ENCODE measurements at regions not wholly inside any gene's neighbourhood (a gene's known extent, or its start where the extent isn't known, plus 50 kb on each side); places are given as distances from the start of the nearest gene placed in this dataset.

DNA sequence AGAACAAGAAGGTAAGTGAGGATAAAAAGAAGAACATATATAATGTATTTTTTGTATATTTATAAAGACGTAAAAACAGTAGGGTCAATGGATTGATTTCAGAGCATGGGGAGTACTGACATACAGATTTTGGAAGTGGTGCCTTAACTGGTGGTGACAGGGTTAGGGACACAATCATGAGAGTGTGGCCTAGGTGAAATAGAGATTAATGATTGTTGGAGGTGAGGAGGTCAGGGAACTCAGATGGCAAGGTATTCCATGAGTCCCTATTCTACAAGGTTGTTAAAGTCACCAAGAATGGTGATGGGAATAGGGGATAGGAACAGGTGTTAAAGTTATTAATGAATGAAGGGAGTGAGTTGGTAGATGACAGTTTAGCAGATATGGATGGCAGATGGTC lies 210.8 kb downstream of the SEMA6A start:
- TF ChIP-seq, protein P1, sequence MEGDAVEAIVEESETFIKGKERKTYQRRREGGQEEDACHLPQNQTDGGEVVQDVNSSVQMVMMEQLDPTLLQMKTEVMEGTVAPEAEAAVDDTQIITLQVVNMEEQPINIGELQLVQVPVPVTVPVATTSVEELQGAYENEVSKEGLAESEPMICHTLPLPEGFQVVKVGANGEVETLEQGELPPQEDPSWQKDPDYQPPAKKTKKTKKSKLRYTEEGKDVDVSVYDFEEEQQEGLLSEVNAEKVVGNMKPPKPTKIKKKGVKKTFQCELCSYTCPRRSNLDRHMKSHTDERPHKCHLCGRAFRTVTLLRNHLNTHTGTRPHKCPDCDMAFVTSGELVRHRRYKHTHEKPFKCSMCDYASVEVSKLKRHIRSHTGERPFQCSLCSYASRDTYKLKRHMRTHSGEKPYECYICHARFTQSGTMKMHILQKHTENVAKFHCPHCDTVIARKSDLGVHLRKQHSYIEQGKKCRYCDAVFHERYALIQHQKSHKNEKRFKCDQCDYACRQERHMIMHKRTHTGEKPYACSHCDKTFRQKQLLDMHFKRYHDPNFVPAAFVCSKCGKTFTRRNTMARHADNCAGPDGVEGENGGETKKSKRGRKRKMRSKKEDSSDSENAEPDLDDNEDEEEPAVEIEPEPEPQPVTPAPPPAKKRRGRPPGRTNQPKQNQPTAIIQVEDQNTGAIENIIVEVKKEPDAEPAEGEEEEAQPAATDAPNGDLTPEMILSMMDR (conservative IDR thresholded peaks at IDR 0.05; ENCODE audit: low read depth, low read length) = no peak
- no peak overlapping the region for H3K4me3 ChIP-seq (ENCODE audit: low read depth, low read length)
- no peak for DNase-seq (ENCODE audit: low read depth)

DNA sequence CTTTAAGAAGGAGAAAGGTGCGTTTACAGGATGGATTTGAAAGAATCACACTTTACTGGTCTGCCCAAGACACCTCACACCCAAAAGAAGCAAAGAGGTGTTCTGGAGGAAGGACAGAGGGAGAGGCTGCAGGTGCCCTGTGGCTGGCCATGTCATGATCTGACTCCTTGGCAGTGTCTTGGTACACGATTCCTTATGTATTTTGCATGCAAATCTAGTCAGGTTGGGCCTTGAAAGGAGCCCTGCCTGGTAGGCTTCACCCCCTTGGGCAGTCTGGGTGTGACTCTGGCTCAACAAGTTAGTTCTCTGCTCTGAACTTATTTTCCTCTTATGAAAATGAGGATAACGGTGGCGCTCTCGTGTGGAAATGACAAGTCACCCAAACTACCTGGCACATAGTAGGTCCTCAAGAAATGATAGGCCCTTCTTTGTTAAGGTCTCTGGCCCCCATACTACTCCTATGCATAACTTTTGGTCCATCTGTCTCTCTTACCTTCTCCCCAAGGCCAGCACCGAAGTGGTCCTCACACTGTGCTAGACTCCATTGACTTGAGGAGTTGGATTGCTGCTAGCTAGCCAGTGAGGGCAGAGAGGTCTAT lies 212.5 kb downstream of the SEMA6A start:
- no peak for DNase-seq (ENCODE audit: low read depth)
- TF ChIP-seq, protein P1 (conservative IDR thresholded peaks at IDR 0.05; ENCODE audit: low read depth, low read length) = no peak
- H3K4me3 ChIP-seq (ENCODE audit: low read depth, low read length) = peak overlapping the region; percentile 58

DNA sequence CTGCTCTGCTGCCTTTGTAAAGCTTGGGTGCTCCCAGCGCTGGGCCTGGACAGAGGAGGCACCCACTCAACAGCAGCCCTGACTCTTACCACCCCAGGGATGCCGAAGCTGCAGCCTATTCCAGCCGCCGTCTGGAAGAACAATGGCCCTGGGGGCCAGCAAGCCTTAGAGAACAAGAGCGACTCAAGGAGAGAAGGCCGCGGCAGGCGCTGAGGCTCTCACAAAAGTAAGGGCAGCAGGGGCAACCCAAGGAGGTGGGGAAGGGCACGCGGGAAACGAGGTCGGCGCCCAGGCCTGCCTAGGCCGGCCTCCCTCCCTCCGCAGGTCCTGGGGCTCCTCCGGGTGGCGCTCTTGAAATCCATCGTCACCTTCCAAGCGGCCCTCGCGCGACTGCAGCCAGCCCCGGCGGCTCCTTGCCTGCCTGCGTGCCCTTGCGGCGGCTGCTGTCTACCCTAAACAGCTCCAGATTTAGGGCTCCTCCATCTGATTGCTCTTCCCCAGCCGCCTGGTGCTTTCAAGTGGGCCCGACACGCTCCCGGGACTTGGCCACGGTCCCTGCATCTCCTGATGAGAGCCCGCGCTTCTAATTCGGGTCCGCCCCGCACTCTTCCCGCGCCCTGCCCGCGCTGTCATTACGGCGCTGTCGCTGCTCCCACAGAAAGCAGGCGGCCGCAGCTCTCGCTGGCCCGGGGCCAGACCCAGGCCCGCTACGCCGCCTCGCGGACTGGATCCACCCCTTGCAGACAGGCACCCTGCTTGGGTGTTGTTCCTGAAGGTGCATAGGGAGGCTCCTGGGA lies 213.3 kb downstream of the SEMA6A start:
- peak; percentile 50 for DNase-seq (ENCODE audit: low read depth)
- peak overlapping the region; percentile 58 for H3K4me3 ChIP-seq (ENCODE audit: low read depth, low read length)
- TF ChIP-seq, protein P1 (conservative IDR thresholded peaks at IDR 0.05; ENCODE audit: low read depth, low read length) = peak; percentile 49

DNA sequence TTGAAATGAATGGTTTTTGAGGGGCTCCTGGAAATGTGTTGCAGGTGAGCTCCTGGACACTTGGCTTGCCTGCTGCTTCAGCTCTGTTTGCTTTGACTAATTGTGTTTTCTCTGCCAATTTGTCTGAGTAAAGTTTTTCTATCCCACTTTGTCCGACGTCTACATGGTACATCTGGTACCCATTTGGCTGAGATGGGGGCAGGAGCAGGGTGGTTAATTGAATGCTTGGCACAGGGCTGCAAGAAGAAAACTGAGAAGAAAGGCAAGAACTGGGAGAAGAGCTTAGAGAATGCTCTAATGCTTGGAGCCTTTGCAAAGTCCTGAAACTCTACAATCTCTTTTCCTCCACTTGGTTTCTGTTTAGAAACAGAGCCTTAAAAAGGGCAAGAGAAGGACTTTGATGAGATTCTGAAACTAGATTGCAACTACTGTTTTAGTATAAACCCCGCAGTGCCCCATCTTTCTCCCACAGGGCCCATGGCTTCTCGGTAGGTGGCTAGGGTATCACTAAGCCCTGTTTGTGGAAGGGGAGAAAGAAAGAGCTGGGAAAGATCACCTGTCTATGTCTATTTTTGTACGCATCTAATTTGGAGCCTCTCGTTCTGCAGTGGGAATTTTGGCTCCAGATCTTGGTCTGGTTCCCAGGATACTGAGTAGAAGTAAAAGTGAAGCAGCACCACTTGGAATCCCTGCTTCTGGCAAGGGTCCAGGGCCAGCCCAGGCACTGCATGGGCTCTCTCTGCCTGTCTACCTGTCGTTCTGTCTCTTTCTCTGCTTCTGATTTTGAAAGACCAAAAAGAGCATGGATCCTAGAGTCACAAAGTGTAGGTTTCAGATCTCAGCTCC lies 214.4 kb downstream of the SEMA6A start:
- TF ChIP-seq, protein P1 (conservative IDR thresholded peaks at IDR 0.05; ENCODE audit: low read depth, low read length) = no peak
- DNase-seq (ENCODE audit: low read depth) = no peak
- H3K4me3 ChIP-seq (ENCODE audit: low read depth, low read length) = no peak overlapping the region

DNA sequence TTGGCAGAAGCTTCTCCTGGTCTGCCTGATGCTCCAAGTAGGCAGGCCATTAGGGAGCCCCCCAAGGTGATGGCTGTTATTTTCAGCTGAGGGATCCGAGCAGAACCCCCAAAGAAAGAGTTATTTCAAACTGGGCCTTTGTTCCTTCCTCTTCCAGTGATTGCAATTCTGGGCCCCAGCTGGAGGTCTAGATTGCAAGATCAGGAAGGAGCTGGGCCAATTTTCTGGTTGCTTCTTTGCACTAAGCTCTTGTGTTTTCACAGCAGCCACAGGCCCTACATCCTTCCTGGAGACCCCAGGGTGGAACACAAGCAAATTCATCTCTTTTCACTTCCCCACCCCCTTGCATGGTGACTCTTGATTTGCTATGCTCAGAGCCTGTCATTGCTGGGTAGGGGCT lies 215.0 kb downstream of the SEMA6A start:
- no peak overlapping the region for H3K4me3 ChIP-seq (ENCODE audit: low read depth, low read length)
- TF ChIP-seq, protein P1 (conservative IDR thresholded peaks at IDR 0.05; ENCODE audit: low read depth, low read length) = no peak
- peak; percentile 31 for DNase-seq (ENCODE audit: low read depth)

DNA sequence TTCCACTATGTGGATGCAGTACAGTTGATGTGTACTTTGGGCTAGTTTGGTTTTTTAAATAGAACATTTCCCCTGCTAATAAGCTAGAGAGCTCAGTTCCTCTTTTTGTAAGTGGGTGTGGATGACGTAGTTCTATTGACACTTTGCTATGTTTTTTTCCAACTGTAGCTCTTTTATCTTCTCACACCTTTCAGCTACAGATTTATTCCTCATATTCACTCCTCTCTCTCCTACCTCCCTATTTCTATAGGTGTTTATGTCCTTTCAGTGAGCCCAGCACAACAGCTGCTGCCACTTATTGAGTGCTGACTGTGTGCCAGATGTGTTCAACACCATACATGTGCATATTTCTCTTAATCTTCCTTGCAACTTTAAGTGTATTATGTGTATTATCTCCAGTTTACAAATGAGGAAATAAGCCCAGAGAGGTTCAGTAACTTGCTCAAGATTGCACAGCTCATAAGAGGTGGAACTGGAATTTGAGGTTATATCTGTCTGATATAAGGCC lies 215.7 kb downstream of the SEMA6A start:
- no peak overlapping the region for H3K4me3 ChIP-seq (ENCODE audit: low read depth, low read length)
- no peak for DNase-seq (ENCODE audit: low read depth)
- TF ChIP-seq, protein P1 (conservative IDR thresholded peaks at IDR 0.05; ENCODE audit: low read depth, low read length) = no peak
